Panc1 (cell line): ENCODE measurements at regions not wholly inside any gene's neighbourhood (a gene's known extent, or its start where the extent isn't known, plus 50 kb on each side); places are given as distances from the start of the nearest gene placed in this dataset.

Experiments used
- CTCF ChIP-seq: fragments of 450-650 bp; IDR thresholded peaks from 2 replicates; pipeline ENCODE4 v1.5.1; 2017; ENCODE audit warnings: mild to moderate bottlenecking
- POLR2AphosphoS5 ChIP-seq: IDR thresholded peaks from 2 replicates; pipeline ENCODE4 v1.6.1; 2012; ENCODE audit warnings: mild to moderate bottlenecking, low read depth, low read length, moderate library complexity
- REST ChIP-seq, 2 experiments: IDR thresholded peaks; 2 replicates each; pipeline ENCODE4 v1.6.1; 2011 to 2012; ENCODE audit warnings: low read depth in 2 of 2, control low read depth in 1 of 2, low read length in 1 of 2, mild to moderate bottlenecking in 1 of 2, moderate library complexity in 1 of 2; ENCODE audit not compliant: insufficient read depth in 1 of 2
- SIN3A ChIP-seq: IDR thresholded peaks from 2 replicates; pipeline ENCODE4 v1.6.1; 2012; ENCODE audit warnings: low read depth, mild to moderate bottlenecking, low read length, moderate library complexity, borderline replicate concordance; ENCODE audit not compliant: insufficient read depth
- TCF7L2 ChIP-seq: IDR thresholded peaks from 2 replicates; pipeline ENCODE4 v1.6.1; 2011; ENCODE audit warnings: mild to moderate bottlenecking, low read depth, low read length, inconsistent platforms

- TF ChIP-seq CTCF: no peak
- TF ChIP-seq SIN3A: no peak
- no peak for TF ChIP-seq POLR2AphosphoS5
- TF ChIP-seq REST (IDR thresholded peaks at IDR 0.05; ENCODE audit: insufficient read depth in 1 of 2, low read depth in 2 of 2, low read length in 1 of 2): no peak
- TF ChIP-seq TCF7L2: peak; percentile 53; the same call in 1 of the 2 replicates
Observed at GRCh38 chr2:188199716-188200128, 92.0 kb upstream of the GULP1 start.
